HepG2 (cell line): ENCODE measurements at regions not wholly inside any gene's neighbourhood (a gene's known extent, or its start where the extent isn't known, plus 50 kb on each side); places are given as distances from the start of the nearest gene placed in this dataset.

Experiments
- ATAC-seq: fragments of 200-7000 bp; cut with Tn5 transposase; 3 replicates; pipeline ENCODE4 v1.9.1; 2020; ENCODE audit warnings: mild to moderate bottlenecking, moderate library complexity
- BruUV-seq: library from RNA; stranded (reverse); fragments of 400-500 nt; replicated peaks from 2 replicates; lab custom pipeline; 2021; lab: Mats Ljungman, UMichigan
- CTCF ChIA-PET: fragments of 300-600 bp; formaldehyde crosslinking; extraction: SDS; loops from one replicate; lab custom pipeline; 2021; ENCODE audit warnings: low total read pairs, inconsistent platforms, low intra/inter-chr PET ratio; lab: Yijun Ruan, JAX
- POLR2A ChIA-PET: fragments of 350-600 bp; sonication (Branson Sonifier 250); formaldehyde crosslinking; loops from one replicate; lab custom pipeline; 2020; ENCODE audit warnings: antibody characterized with exemption, inconsistent platforms; lab: Yijun Ruan, JAX
- DNase-seq: peaks from one replicate; pipeline ENCODE4 v3.0.0-alpha.2; 2015; ENCODE audit warnings: low spot score
- FAIRE-seq: peaks from 3 replicates; lab custom pipeline; 2011; peaks lifted over from hg19 to GRCh38; lab: Jason Lieb, UNC
- H2AFZ ChIP-seq: one replicate; pipeline ENCODE4 v1.6.1; 2011; ENCODE audit warnings: low read length, inconsistent platforms
- H3K27ac ChIP-seq: fragments of 300-600 bp; 3 replicates; pipeline ENCODE4 v1.8.0; 2011; ENCODE audit warnings: mixed run types, mild to moderate bottlenecking, mixed read lengths, low read length, inconsistent platforms; ENCODE audit not compliant: insufficient read depth; ENCODE audit errors: extremely low read length
- H3K27me3 ChIP-seq, 2 experiments: fragments of 200-600 bp in 1 of 2; 2 replicates in 1 of 2; 3 replicates in 1 of 2; pipeline versions ENCODE4 v1.6.0 to v1.8.0; 2011; ENCODE audit warnings: low read length in 2 of 2, mild to moderate bottlenecking in 2 of 2, moderate library complexity in 2 of 2, inconsistent platforms in 1 of 2; ENCODE audit not compliant: insufficient read depth in 2 of 2, control insufficient read depth in 1 of 2
- H3K36me3 ChIP-seq, 2 experiments: fragments of 200-600 bp in 1 of 2; replicated peaks in 1 of 2; 2 replicates in 1 of 2; 3 replicates in 1 of 2; pipeline versions ENCODE4 v1.5.1 to v1.8.0; 2011; ENCODE audit warnings: low read length in 2 of 2, inconsistent platforms in 1 of 2; ENCODE audit not compliant: insufficient read depth in 2 of 2, control insufficient read depth in 1 of 2
- H3K4me1 ChIP-seq: 2 replicates; pipeline ENCODE4 v1.5.1; 2012; ENCODE audit warnings: low read length, inconsistent platforms; ENCODE audit not compliant: insufficient read depth
- H3K4me2 ChIP-seq: 2 replicates; pipeline ENCODE4 v1.6.0; 2011; ENCODE audit warnings: low read depth, low read length, inconsistent platforms
- H3K4me3 ChIP-seq, 3 experiments: fragments of 200-600 bp in 1 of 3; sonication (generic), shearing (Covaris generic) in 1 of 3; replicated peaks in 1 of 3; 2 replicates each; pipeline ENCODE4 v1.5.1; 2011 to 2016; ENCODE audit warnings: low read length in 3 of 3, inconsistent platforms in 2 of 3, low read depth in 2 of 3, mild to moderate bottlenecking in 2 of 3, control low read depth in 1 of 3, mixed read lengths in 1 of 3; ENCODE audit not compliant: insufficient read depth in 1 of 3
- H3K79me2 ChIP-seq: one replicate; pipeline ENCODE4 v1.6.1; 2011; ENCODE audit warnings: low read length, inconsistent platforms; ENCODE audit not compliant: insufficient read depth
- H3K9ac ChIP-seq: 2 replicates; pipeline ENCODE4 v1.6.0; 2011; ENCODE audit warnings: mild to moderate bottlenecking, low read depth, low read length, inconsistent platforms; ENCODE audit not compliant: insufficient read depth
- H3K9me3 ChIP-seq: 2 replicates; pipeline ENCODE4 v1.5.1; 2012; ENCODE audit warnings: mild to moderate bottlenecking, low read length
- H4K20me1 ChIP-seq: 2 replicates; pipeline ENCODE4 v1.6.0; 2011; ENCODE audit warnings: inconsistent platforms, mild to moderate bottlenecking, low read length, moderate library complexity; ENCODE audit not compliant: insufficient read depth
- DPF2 ChIP-seq: sonication (generic); formaldehyde crosslinking; IDR thresholded peaks from 2 replicates; pipeline ENCODE4 v1.4.0; 2020; ENCODE audit warnings: mild to moderate bottlenecking, low read depth, missing genetic modification reagents, borderline replicate concordance
- KLF15 ChIP-seq: sonication (generic); formaldehyde crosslinking; IDR thresholded peaks from 2 replicates; pipeline ENCODE4 v1.8.1; 2023; ENCODE audit warnings: borderline replicate concordance, mild to moderate bottlenecking, inconsistent platforms, missing genetic modification reagents, mixed read lengths
- MATR3 ChIP-seq: sonication (generic); formaldehyde crosslinking; IDR thresholded peaks from 2 replicates; pipeline ENCODE4 v1.4.0; 2020; ENCODE audit warnings: missing genetic modification reagents
- MBNL3 ChIP-seq: fragments of 250-450 bp; sonication (Bioruptor Pico); conservative IDR thresholded peaks from 2 replicates; pipeline ENCODE4 v1.8.0; 2022; ENCODE audit warnings: mild to moderate bottlenecking, inconsistent platforms
- MTA1 ChIP-seq: sonication (generic); formaldehyde crosslinking; IDR thresholded peaks from 2 replicates; pipeline ENCODE4 v1.4.0; 2020; ENCODE audit warnings: missing genetic modification reagents, mild to moderate bottlenecking, borderline replicate concordance
- RNF219 ChIP-seq: sonication (generic); formaldehyde crosslinking; IDR thresholded peaks from 2 replicates; pipeline ENCODE4 v1.5.0; 2020; ENCODE audit warnings: mild to moderate bottlenecking, missing genetic modification reagents
- RXRA ChIP-seq: sonication (generic); formaldehyde crosslinking; IDR thresholded peaks from 2 replicates; pipeline ENCODE4 v1.5.1; 2020; ENCODE audit warnings: missing genetic modification reagents
- ZNF160 ChIP-seq: sonication (generic); formaldehyde crosslinking; IDR thresholded peaks from 2 replicates; pipeline ENCODE4 v1.8.0; 2022; ENCODE audit warnings: mild to moderate bottlenecking, inconsistent platforms, missing genetic modification reagents
- ZNF253 ChIP-seq: sonication (generic); formaldehyde crosslinking; IDR thresholded peaks from 2 replicates; pipeline ENCODE4 v1.8.0; 2022; ENCODE audit warnings: mild to moderate bottlenecking, missing genetic modification reagents, borderline replicate concordance
- ZNF552 ChIP-seq: sonication (generic); formaldehyde crosslinking; IDR thresholded peaks from 2 replicates; pipeline ENCODE4 v1.9.0; 2022; ENCODE audit warnings: missing genetic modification reagents, mild to moderate bottlenecking, borderline replicate concordance
- ZNF766 ChIP-seq: sonication (generic); formaldehyde crosslinking; IDR thresholded peaks from 2 replicates; pipeline ENCODE4 v1.5.0; 2020; ENCODE audit warnings: missing genetic modification reagents, borderline replicate concordance
- ZNF883 ChIP-seq: sonication (generic); formaldehyde crosslinking; IDR thresholded peaks from 2 replicates; pipeline ENCODE4 v1.5.1; 2020; ENCODE audit warnings: mild to moderate bottlenecking, missing genetic modification reagents; ENCODE audit errors: not compliant biosample characterization
- WGBS: methylation state at CpG from one replicate; pipeline ENCODE4 v1.1.6; 2017; ENCODE audit warnings: low lambda C conversion rate; 5-methylcytosine and 5-hydroxymethylcytosine counted together
- in situ Hi-C: cut with HindIII; loops from 2 replicates; pipeline ENCODE4 v1.10.0; 2017; ENCODE audit warnings: low pct_unique_long_range_greater_than_20kb; ENCODE audit not compliant: extremely low pct_ligation_motif_present
- intact Hi-C: fragments of 100-400 bp; cut with micrococcal nuclease; formaldehyde crosslinking; loops from one replicate; pipeline ENCODE4 v1.10.0; 2022; ENCODE audit not compliant: unreplicated experiment

GRCh38 chr2:3122525-3122924 lies 255.1 kb downstream of the EIPR1 start (continued):
- no peak for TF ChIP-seq ZNF766 (CRISPR knock-in tag)
- TF ChIP-seq MBNL3 = no peak
- TF ChIP-seq KLF15 (CRISPR knock-in tag) = no peak
- no peak for TF ChIP-seq ZNF160 (CRISPR knock-in tag)
- TF ChIP-seq MTA1 (CRISPR knock-in tag) = no peak
- TF ChIP-seq, all 625 proteins: peak for 0

GRCh38 chr2:3121601-3122000 lies 256.0 kb downstream of the EIPR1 start:
- CTCF ChIA-PET = no interaction called here
- no peaks in the 10 kb centered on the region for H4K20me1 ChIP-seq
- in situ Hi-C loops = no loop called here
- no peaks in the 10 kb centered on the region for H3K79me2 ChIP-seq
- WGBS = 42% methylated on average over 2 of the region's 2 CpGs
- DNase-seq = no peak
- POLR2A ChIA-PET = no interaction called here
- no peak overlapping the region for H2AFZ ChIP-seq
- no peak overlapping the region for H3K27ac ChIP-seq
- intact Hi-C loops = no loop called here
- H3K4me3 ChIP-seq = no peak overlapping the region
- FAIRE-seq = no peak
- no peaks in the 10 kb centered on the region; a peak in 1 of 5 replicates for H3K27me3 ChIP-seq
- no peak overlapping the region for H3K9ac ChIP-seq
- no peak for ATAC-seq
- H3K36me3 ChIP-seq = no peaks in the 10 kb centered on the region
- H3K4me1 ChIP-seq = no peaks in the 10 kb centered on the region
- no peaks in the 10 kb centered on the region for H3K9me3 ChIP-seq
- no peak for TF ChIP-seq ZNF883 (CRISPR knock-in tag)
- TF ChIP-seq ZNF253 (CRISPR knock-in tag) = no peak
- TF ChIP-seq DPF2 (CRISPR knock-in tag) = no peak
- TF ChIP-seq RXRA (CRISPR knock-in tag) = no peak
- TF ChIP-seq MATR3 (CRISPR knock-in tag) = no peak
- TF ChIP-seq ZNF552 (CRISPR knock-in tag) = no peak
- TF ChIP-seq RNF219 = no peak
- no peak overlapping the region for H3K4me2 ChIP-seq
- no TSS peak for BruUV-seq
